ENCODE measurements at regions not wholly inside any gene's neighbourhood (a gene's known extent, or its start where the extent isn't known, plus 50 kb on each side); places are given as distances from the start of the nearest gene placed in this dataset.

- DNase-seq, result no peak
Measured at GRCh38 chr21:14603202-14603601, 57.1 kb upstream of the SAMSN1 start.

- DNase-seq, result no peak
Measured at GRCh38 chr21:14602382-14602958, 56.4 kb upstream of the SAMSN1 start.

GRCh38 chr21:14600569-14601297 lies 54.6 kb upstream of the SAMSN1 start:
- DNase-seq, result no peak

- no peak for DNase-seq
Measured at GRCh38 chr21:14598065-14598464, 52.0 kb upstream of the SAMSN1 start.
